HG02678 (cell line): ENCODE measurements at regions not wholly inside any gene's neighbourhood (a gene's known extent, or its start where the extent isn't known, plus 50 kb on each side); places are given as distances from the start of the nearest gene placed in this dataset.

Source experiments
- ATAC-seq: cut with Tn5 transposase; IDR thresholded peaks from one replicate; pipeline ENCODE4 v1.9.1; 2021; ENCODE audit warnings: mild to moderate bottlenecking, moderate library complexity; ENCODE audit not compliant: unreplicated experiment

DNA sequence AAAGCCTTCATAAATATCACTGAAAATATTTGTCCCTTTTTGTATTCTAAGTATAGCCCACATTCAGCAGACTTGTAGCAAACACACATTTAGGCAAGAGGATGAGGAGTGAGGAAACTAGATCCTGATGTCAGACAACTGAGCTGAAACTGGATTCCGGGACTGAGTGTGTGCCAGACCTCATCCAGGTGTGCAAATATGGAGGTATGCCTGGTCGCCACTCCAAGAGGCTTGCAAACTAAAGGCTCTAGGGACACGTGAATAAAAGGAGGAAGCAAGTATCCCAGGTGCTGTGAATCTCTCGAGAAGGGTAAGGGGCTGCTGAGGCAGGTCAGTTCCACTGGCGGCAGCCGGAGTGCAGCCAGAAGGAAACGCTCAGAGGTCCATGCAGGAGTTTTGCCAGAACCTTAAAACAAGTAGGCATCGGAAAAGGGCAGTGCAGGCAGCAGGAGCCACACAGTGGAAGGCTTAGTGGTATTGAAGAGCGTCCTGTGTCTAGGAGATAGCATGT lies 77.4 kb upstream of the ALDH1B1 start:
- no peak for ATAC-seq

DNA sequence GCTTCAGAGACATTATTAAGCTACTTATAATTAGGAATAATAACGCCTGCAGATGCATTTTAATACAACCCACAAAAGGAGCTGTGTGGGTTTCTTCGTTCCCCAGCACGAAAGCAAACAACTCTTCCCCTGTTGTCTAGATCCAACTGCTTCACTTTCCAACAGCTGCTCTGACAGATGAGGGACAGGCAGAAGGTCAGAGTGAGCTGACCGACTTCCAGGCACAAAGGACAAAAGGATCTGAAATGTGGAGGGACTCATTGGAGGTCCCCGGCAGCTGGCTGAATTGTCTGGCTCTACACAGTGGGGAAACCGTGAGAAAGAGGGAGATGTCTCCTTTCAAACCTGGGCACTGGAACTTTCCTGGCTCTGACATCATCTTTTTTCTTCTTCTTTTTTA lies 79.1 kb upstream of the ALDH1B1 start:
- no peak for ATAC-seq

DNA sequence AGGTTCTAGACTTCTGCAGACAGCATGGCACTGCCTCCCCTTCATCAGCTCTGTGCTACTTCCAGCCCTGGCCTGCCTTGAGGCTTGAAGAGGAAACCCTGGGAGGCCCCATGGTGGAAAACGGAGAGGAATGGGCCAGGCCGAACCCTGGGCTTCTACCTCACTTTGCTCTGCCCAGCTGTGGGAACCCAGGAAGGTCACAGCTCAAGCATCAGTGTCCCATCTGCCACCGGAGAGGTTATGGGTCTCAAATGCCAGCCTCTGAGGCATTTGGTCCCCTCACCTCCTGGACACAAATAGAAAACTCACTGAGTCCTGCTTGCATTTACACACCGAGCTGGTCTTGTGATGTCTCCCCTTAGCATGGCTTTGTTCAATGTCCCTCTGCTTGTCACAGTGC lies 80.1 kb upstream of the ALDH1B1 start:
- ATAC-seq: no peak

DNA sequence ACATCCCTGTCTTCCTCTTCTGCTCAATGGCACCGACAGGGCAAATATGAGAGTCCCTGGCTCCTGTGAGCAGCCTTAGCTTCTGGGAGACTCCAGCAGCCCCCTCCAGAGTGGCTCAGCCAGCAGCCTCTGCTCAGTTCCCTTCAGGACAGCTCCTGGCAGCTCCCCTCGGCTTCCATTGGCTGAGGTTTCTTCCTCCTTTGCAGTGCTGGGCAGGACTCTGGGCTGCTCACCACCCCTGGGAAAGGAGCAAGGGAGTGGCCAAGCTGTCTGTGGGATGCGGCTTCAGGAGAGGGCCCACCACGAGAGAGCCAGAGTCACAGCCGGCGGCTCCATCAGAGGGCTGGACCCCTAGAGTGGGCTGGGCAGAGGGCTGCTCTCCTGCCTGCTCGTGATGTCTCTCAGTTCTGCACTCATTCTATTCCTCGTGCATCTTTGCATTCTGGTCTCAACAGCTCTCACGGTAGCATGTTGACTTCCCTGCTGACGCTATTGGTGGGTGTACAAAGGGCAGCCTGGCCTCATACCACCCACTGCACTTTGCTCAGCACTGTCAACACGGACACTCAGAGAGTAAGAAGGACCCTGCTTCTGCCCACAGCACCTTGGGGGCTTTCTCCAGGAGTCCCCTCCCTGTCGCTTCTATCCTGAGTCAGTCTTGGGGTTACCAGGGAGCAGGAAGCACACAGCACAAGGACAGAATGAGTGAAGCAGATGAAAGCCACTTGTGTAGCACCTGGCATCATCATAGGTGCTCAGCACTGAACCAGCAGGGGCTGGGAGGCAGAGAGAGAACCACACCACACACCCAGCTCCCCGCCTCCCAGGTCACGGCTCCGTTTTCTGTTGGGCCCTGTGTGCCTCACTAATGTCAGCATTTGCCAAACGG lies 80.9 kb upstream of the ALDH1B1 start:
- ATAC-seq: no peak

DNA sequence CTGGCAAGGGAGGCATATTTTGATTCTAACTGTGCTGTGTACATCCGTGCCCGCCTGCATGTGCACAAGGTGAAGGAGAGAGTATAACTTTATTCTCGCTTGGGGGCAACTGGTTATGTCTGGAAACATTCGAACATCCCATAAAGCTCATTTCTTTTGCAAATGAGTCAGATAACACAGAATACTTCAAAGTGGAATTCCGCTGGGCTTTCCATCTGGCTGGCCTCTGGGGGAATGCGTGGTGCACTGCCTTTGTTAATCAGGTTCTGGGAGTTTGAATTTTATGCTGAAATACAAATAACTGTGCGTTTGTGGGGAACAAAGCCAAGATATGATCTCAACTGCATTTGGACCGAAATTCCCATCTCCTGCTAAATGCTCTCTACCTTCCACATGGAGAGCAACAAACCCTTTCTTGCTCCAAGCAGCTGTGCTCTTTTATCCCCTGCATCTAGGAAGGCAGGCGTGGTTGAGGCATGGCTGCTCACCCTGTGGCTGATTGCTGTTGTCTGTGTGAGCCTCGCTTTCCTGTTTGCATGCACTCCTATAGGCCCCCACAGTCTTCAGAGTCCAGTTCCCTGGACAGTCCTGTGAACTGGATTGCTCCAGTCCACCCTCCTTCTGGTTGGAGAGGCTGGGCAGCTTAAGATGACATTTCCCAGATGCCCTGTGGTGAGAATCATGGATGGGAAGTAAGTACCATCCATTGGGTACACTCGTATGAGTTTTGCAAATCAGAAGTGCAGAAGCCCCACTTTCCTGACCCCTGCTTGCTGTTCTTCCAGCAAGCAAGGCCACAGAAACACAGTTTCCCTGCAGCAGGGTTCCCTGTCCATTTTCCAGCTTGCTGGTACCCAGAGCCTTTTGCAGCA lies 82.9 kb upstream of the ALDH1B1 start:
- no peak for ATAC-seq

DNA sequence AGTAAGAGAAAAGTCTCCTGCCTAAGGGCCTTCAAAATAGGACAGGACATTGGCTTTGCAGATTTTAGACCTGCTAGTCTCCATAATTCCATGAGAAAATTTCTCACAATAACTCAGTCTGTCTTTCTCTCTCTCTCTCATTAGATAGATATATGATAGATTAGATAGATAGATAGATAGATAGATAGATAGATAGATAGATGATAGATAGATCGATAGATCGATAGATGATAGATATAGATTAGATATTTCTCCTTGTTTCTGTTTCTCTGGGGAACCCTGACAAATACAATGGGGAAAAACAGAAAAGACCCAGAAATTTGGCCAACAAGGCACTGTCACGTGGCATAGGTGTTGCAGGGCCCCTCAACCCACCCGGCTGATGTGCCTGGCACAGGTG lies 84.4 kb upstream of the ALDH1B1 start:
- ATAC-seq: no peak

DNA sequence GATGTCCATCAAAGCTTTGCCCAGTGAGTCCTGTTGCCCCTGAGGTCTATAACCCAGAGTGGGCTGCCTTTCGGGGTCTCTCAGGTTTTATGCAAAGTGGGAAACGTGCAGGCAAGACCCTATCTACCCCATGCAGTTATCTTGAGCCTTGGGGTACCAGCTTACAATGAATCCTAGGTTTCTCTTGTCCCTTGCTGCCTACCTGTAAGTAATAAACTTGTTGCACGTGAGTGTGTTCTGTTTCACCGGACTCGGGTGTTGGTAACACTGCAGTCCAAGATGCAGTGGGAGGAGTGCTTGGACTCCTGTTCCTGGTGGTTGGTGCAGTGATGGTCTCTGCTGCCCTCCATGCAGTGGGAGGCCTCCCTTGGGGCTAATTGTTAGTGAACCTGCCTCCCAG lies 85.6 kb upstream of the ALDH1B1 start:
- ATAC-seq: no peak

DNA sequence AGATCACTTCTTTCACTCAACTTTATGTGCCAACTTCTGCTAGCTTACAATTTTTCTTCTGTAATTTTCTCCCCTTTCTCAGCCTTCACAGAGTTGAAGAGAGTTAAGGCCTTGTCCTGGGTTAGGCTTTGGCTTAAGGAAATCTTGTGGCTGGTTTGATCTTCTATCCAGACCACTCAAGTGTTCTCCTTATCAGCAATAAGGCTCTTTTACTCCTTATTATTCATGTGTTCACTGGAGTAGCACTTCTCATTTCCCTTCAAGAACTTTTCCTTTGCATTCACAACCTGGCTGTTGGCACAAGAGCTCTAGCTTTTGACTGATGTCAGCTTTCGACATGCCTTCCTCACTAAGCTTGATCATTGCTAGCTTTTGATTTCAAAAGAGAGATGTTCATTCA lies 86.9 kb upstream of the ALDH1B1 start:
- ATAC-seq: no peak

DNA sequence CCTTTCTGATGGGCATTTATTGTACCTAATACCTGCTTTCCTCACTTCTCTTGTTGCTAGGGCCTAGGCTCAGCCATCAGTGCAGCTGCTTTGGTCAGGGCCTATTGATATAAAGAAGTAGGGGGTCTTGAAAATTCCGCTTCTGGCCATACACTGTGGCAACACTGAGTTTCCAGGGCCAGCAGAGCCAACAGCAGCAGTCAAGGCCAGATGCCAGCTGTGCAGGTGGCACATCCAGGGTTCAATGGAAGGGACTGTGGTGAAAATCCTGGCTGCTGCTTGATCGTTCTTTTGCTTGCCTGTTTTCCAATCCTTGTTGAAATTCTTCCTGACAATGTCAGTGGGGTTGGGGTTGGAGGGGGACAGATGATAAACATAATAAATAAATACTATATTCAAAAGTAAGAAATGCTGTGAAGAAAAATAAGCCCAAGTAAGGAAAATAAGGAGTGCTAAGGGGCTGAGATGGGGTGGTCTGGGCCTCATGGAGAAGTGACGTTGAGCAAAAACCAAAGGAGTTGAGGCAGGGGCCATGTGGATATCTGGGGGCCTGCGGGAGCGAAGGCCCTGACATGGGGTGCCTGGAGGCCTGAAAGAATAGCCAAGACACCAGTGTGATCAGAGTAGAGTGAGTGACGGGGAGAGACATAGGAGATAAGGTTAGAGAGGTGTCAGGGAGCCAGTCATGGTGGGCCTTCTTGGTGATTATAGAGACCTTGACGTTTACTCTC lies 91.0 kb upstream of the ALDH1B1 start:
- ATAC-seq: no peak

DNA sequence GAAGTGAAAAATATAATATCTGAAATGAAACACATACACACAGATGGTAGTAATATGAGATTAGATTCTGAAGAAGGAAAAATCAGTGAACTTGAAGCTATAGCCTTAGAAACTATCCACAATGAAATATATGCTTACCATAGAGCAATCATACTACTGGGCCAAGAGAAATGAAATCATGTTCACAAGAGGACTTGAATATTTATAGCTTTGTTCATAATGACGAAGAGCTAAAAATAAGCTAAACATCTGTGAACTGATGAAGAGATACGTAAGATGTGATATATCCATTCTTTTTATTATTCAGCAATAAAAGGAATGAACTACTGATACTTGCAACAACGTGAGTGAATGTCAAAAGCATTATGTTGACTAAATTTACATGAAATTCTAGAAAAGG lies 92.6 kb upstream of the ALDH1B1 start:
- ATAC-seq: no peak

DNA sequence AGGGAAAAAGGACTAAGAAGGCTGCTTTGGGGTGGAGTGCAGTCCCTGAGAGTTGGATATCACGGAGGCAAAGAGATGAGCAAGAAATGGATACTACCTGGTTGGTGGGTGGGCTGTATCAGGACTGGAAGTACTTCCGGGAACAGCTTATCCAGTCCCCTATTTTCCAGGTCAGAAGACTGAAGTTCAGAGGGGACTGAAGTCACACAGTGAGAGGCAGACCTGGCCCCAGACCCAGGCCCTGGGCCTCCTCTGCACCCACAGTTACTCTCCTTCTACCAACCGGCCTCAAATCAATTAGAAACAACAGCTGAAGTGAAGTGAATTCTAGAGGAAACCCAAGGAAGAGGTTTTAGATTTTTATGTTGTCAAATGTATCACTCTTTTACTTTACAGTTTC lies 93.6 kb upstream of the ALDH1B1 start:
- ATAC-seq: no peak

DNA sequence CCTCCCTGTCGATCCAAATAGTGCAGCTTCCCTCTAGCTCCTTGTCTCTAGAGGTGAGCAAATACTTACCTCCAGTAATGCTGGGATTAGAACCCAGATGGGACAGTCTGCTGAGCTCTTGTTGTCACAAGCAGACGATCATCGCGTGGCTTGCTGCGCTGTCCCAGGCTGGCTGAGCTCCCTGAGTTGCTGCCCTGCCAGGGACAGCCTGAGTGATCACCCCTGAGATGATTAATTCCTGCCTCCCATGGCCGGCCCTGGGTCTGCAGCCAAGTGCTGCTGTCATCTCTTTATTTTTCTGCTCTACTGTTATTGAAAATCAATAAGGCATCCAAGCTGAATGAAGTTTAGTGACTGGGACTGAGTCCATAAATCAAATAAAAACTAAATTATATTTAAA lies 94.0 kb upstream of the ALDH1B1 start:
- no peak for ATAC-seq

DNA sequence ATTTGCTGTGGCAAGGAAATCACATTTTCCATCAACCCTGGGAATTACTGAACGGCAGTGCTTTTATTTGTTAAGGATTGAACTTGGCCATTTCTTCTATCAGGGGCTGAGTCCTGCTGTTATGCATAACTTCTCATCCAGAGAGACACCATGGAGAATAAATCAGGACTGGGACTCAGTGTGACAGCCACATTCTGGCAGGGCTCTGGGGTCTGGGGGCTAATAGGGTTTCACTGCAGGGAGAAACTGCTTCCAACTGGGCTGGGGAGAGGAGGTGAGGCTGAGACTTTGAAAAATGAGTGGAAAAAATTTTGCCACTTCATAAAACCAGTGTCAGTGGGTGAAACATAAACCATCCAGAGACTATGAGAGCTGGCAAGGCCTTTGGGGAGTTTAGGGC lies 95.7 kb upstream of the ALDH1B1 start:
- no peak for ATAC-seq

DNA sequence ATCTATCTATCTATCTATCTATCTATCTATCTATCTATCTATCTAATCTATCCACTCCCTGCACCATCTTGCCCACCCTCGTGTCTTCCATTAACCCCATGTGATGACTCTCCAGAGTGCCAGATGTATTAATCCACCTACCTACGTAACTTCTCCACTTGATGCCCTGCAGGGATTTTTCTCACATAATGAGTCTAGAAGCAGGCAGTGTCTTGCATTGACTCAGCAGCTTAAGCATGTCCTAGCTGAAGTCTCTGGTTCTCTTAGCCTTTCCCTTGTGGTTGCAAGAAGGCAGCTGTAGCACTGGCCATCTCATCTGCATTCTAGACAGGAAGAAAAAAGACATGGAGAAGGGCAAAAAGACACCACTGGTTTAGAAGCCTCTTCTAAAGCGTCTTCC lies 96.7 kb upstream of the ALDH1B1 start:
- no peak for ATAC-seq

DNA sequence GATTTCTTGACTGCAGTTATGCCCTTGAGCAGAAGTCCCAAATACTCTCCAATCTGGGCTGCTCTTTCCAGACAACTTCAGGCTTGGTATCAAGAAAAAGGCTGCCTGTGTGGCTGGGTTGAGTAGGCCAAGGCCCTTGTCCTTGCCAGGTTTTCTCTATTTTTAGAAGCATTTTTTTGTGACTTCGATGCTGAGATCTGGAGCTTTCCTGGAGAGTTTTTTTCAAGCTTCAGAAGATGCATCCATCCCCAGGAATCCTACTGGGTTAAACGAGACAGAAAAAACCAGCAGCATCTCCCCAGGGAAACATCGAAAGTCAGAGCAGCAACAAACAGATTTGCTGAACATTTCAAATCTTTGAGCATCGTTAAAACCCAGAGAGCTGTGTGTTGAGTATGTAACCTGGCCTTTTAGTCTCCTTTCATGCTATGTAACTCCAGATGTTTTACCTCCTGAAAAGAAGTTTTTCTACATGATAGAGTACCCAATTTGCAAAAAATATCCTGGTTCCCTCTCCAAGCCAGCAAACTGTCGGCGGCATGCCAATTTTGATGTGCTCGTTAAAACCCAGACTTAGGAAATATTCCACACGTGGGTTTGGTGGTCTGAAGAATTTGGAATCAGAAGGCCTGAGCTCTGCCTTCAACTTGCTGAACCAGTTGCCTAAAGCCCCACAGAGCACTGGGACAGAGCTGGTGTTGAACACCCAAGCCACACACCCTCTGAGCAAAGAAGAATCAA lies 98.1 kb upstream of the ALDH1B1 start:
- no peak for ATAC-seq

DNA sequence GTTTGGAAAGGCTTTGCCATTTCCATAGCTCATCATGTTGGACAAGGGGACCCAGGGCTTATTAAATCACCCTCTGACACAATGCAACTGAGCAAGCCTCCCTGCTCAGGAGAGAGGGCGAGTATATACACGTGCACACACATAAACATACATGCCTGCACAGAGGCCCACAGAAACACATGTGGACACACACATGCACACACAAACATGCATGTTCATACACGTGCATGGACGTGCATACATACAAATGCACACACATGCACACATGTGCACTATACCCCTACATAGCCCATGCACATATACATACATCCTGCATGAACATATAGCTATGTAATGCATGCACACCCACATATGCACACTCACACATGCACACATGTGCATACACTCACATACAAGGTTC lies 99.5 kb upstream of the ALDH1B1 start:
- no peak for ATAC-seq

DNA sequence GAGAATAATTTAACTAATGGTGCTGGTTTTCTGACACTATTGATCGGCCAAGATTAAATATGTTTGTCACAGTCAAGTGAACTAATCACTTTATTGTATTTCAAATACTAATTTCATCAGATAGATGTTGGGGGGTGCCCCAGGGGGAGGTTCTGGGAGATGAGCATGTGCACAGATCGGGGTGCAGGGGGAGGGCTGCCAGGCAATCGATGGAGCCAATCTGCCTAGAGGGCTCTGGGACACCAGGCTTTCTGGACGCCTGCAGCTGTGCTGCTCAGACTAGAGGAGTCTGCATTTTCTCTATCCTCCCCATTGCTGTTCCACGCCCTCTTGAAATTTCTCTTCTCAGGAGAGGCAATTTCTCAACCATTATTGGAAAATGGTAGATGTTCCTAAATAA lies 100.0 kb upstream of the ALDH1B1 start:
- no peak for ATAC-seq

DNA sequence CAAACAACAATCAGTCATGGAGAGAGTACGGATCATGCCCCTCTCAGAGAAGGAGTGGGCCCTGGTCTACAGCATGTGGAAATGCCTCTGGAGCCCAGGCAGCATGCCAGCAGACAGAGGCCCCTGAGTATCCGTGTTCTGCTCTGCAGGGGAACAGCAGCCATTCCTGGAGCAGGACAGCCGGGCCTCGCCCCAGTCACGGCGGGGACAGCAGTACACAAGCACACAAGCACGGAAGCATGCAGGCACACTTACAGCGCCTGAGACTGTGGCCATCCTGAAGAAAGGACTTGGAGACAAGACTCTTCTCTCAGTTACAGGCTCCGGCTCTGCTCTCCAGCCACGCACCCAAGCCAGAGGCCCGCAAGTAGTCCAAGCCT lies 102.6 kb upstream of the ALDH1B1 start:
- no peak for ATAC-seq

DNA sequence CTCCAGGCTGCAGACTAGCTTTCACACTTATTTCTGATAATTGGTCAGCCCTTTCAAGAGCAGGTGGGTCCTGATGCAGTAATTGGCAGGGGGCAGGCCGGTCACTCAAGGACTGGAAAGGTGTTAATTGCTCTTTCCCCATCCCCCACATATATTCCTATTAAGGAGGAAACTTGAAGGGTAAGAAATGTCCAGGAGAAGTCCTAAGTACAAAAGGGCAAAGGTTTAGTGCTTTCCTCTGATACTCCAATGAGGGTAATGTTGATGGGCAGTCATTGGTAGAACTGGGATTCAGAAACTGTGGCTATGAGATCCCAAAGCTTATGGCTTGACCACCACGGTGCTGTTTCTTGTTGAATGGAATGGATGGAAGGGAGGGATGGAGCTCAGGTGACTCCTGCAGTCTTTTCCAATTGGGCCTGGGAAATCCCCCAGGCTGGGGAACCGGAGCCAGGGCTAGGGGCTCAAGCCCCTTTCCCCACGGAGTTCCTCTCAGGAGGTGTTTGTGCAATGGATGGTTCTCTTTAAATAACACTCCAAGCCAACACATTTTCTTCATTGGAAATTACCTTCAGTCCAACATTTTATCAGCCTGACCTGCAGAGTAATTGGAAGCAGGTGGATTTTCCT lies 103.2 kb upstream of the ALDH1B1 start:
- no peak for ATAC-seq

DNA sequence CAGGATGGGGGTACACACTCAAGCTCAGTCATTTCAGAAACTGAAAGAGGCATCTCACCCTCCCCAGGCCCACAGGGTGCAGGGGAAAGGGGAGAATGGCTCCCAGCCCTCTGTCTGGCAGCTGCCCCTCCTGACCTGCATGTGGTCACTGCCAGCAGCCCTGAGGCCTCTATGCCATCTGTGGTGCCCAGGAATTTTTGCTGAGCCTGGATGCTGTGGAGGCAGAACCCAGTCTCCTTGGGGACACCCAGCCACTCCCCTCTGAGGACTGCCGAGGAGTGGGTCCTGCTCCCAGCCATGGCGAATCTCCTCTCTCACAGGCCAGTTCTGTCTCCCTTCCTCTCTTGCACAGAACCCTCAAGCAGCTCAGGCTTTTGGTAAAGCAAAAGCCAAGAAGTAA lies 104.0 kb upstream of the ALDH1B1 start:
- ATAC-seq: no peak
